Astrocyte of the spinal cord (primary cell): ENCODE measurements at regions not wholly inside any gene's neighbourhood (a gene's known extent, or its start where the extent isn't known, plus 50 kb on each side); places are given as distances from the start of the nearest gene placed in this dataset.

ENCODE experiments used
- DNase-seq: peaks from one replicate; pipeline ENCODE4 v3.0.0; 2011; ENCODE audit warnings: low read depth, low spot score
- H3K4me3 ChIP-seq: 2 replicates; pipeline ENCODE4 v1.5.1; 2011; ENCODE audit warnings: low read depth, mild to moderate bottlenecking, low read length, moderate library complexity
- CTCF ChIP-seq: IDR thresholded peaks from 2 replicates; pipeline ENCODE4 v1.5.1; 2012; ENCODE audit warnings: low read depth, mild to moderate bottlenecking, low read length, inconsistent platforms
- in situ Hi-C: cut with HindIII; loops from 2 replicates; pipeline ENCODE4 v1.10.0; 2017; ENCODE audit warnings: low sequenced_read_pairs

GRCh38 chr4:100268789-100269188, 78.5 kb upstream of the DDIT4L start:
- no peak for DNase-seq
- TF ChIP-seq CTCF: no peak
- in situ Hi-C loops: no loop called here
- no peak overlapping the region for H3K4me3 ChIP-seq

GRCh38 chr4:100261346-100261745, 71.1 kb upstream of the DDIT4L start:
- no peak for TF ChIP-seq CTCF
- no peak overlapping the region for H3K4me3 ChIP-seq
- DNase-seq: no peak
- in situ Hi-C loops: no loop called here

- no peak overlapping the region for H3K4me3 ChIP-seq
- TF ChIP-seq CTCF: no peak
- in situ Hi-C loops: no loop called here
- no peak for DNase-seq
These were observed 68.4 kb upstream of the DDIT4L start for GRCh38 chr4:100258675-100259074.

GRCh38 chr4:100257567-100257966, 67.3 kb upstream of the DDIT4L start:
- DNase-seq: no peak
- TF ChIP-seq CTCF: no peak
- in situ Hi-C loops: no loop called here
- H3K4me3 ChIP-seq: no peak overlapping the region

GRCh38 chr4:100254237-100254636, 64.0 kb upstream of the DDIT4L start:
- in situ Hi-C loops: no loop called here
- H3K4me3 ChIP-seq: no peak overlapping the region
- no peak for DNase-seq
- TF ChIP-seq CTCF: no peak

- no peak for DNase-seq
- TF ChIP-seq CTCF: no peak
- in situ Hi-C loops: no loop called here
- H3K4me3 ChIP-seq: no peak overlapping the region
These were observed 58.2 kb upstream of the DDIT4L start for GRCh38 chr4:100248476-100248875.

- TF ChIP-seq CTCF: no peak
- in situ Hi-C loops: no loop called here
- DNase-seq: no peak
- no peak overlapping the region for H3K4me3 ChIP-seq
These were observed 56.4 kb upstream of the DDIT4L start for GRCh38 chr4:100246697-100247096.
